NB4 (cell line): ENCODE measurements at regions not wholly inside any gene's neighbourhood (a gene's known extent, or its start where the extent isn't known, plus 50 kb on each side); places are given as distances from the start of the nearest gene placed in this dataset.

Experiments
- MAX ChIP-seq: IDR thresholded peaks from 2 replicates; pipeline ENCODE4 v1.6.1; 2011; ENCODE audit warnings: low read depth, low read length
- MYC ChIP-seq: IDR thresholded peaks from 2 replicates; pipeline ENCODE4 v1.6.1; 2011; ENCODE audit warnings: low read depth, low read length
- POLR2A ChIP-seq: IDR thresholded peaks from 2 replicates; pipeline ENCODE4 v1.6.1; 2011; ENCODE audit warnings: mild to moderate bottlenecking; ENCODE audit not compliant: insufficient read length; ENCODE audit errors: extremely low read depth
- TF ChIP-seq, protein P1 (sequence below): IDR thresholded peaks from one replicate; pipeline ENCODE4 v1.5.1; 2012; ENCODE audit warnings: low read depth, low read length

DNA sequence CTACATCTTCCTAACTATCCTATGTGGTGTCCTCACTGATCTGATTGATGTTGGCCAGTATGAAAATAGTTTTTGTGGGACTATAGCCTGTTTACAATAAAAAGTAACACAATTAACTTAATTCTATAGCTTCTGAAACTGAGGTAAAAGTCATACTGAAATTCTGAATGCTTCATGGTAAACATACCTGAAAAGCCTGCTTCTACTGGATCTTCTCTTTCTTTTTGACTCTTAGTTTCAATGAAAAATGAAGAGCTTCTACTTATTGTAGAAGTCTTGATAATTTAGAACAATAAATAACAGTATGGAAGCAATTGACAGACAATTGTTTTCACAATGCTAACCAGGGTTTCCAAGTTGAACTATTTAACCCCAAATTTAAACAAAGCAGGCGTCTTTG lies 383.9 kb upstream of the MMS22L start:
- no peak for TF ChIP-seq POLR2A
- TF ChIP-seq, protein P1, sequence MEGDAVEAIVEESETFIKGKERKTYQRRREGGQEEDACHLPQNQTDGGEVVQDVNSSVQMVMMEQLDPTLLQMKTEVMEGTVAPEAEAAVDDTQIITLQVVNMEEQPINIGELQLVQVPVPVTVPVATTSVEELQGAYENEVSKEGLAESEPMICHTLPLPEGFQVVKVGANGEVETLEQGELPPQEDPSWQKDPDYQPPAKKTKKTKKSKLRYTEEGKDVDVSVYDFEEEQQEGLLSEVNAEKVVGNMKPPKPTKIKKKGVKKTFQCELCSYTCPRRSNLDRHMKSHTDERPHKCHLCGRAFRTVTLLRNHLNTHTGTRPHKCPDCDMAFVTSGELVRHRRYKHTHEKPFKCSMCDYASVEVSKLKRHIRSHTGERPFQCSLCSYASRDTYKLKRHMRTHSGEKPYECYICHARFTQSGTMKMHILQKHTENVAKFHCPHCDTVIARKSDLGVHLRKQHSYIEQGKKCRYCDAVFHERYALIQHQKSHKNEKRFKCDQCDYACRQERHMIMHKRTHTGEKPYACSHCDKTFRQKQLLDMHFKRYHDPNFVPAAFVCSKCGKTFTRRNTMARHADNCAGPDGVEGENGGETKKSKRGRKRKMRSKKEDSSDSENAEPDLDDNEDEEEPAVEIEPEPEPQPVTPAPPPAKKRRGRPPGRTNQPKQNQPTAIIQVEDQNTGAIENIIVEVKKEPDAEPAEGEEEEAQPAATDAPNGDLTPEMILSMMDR, result no peak
- no peak for TF ChIP-seq MYC
- TF ChIP-seq MAX, result no peak
